Glutamatergic neuron (in vitro differentiated cells): ENCODE measurements at regions not wholly inside any gene's neighbourhood (a gene's known extent, or its start where the extent isn't known, plus 50 kb on each side); places are given as distances from the start of the nearest gene placed in this dataset.
"Not testable (repeated sequence)": the region's sequence is repeated elsewhere in the genome, so short reads cannot be mapped to it uniquely, and the experiment has no call there.

Experiments used
- DNase-seq: peaks from one replicate; pipeline ENCODE4 v3.0.0; 2022
- H3K27ac Mint-ChIP-seq: one replicate; pipeline ENCODE4 v1.8.0; 2020; ENCODE audit warnings: mild to moderate bottlenecking, mixed read lengths, inconsistent platforms; ENCODE audit not compliant: unreplicated experiment
- H3K27me3 Mint-ChIP-seq: one replicate; pipeline ENCODE4 v1.8.0; 2020; ENCODE audit warnings: mild to moderate bottlenecking, moderate library complexity, mixed read lengths, inconsistent platforms; ENCODE audit not compliant: unreplicated experiment
- H3K36me3 Mint-ChIP-seq: one replicate; pipeline ENCODE4 v1.8.0; 2020; ENCODE audit warnings: mild to moderate bottlenecking, mixed read lengths, inconsistent platforms; ENCODE audit not compliant: unreplicated experiment
- H3K4me1 Mint-ChIP-seq: one replicate; pipeline ENCODE4 v1.8.0; 2020; ENCODE audit warnings: mild to moderate bottlenecking, low read depth, mixed read lengths, inconsistent platforms; ENCODE audit not compliant: unreplicated experiment
- H3K4me3 Mint-ChIP-seq: one replicate; pipeline ENCODE4 v1.8.0; 2020; ENCODE audit warnings: mild to moderate bottlenecking, mixed read lengths, inconsistent platforms; ENCODE audit not compliant: unreplicated experiment
- H3K9me3 Mint-ChIP-seq: one replicate; pipeline ENCODE4 v1.8.0; 2020; ENCODE audit warnings: mild to moderate bottlenecking, moderate library complexity, mixed read lengths, inconsistent platforms; ENCODE audit not compliant: unreplicated experiment
- TF ChIP-seq, protein P1 (sequence below): fragments of 200-600 bp; sonication (generic); IDR thresholded peaks from one replicate; pipeline ENCODE4 v1.5.0; 2021; ENCODE audit not compliant: partially characterized antibody, unreplicated experiment

DNA sequence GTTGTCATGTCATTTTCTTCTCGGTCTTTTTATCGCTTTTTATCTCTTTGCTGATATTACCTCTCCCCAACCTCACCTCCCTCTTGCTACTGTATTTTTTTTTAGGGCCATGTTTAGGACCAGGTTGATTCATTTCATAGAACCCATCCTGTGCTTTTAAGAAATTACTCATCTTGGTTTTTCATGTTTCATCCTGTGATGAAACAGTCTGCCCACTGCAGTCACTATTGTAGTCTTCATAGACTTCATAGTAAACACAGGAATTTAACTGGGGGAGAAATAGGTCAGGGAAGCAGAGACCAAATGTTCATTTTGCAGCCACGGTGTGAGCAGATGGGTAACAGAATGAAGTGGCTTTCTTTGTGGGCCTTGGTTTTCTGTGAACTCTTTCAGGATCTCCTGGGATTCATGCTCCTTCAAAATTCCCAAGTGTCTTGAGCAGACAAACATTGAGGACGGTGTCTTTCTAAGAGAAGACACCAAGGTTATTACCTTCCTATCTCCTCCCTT, 161.8 kb downstream of the NAA11 start:
- Mint-ChIP-seq H3K27me3 (peaks cover 3% of the 10 kb centered on the region), H3K9me3 (peaks cover 10% of the 10 kb centered on the region), H3K27ac (peak overlapping the region; percentile 96), H3K4me1 (peaks cover 30% of the 10 kb centered on the region), H3K4me3 (peak overlapping the region; percentile 73), H3K36me3 (peaks cover 9% of the 10 kb centered on the region)
- TF ChIP-seq, protein P1, sequence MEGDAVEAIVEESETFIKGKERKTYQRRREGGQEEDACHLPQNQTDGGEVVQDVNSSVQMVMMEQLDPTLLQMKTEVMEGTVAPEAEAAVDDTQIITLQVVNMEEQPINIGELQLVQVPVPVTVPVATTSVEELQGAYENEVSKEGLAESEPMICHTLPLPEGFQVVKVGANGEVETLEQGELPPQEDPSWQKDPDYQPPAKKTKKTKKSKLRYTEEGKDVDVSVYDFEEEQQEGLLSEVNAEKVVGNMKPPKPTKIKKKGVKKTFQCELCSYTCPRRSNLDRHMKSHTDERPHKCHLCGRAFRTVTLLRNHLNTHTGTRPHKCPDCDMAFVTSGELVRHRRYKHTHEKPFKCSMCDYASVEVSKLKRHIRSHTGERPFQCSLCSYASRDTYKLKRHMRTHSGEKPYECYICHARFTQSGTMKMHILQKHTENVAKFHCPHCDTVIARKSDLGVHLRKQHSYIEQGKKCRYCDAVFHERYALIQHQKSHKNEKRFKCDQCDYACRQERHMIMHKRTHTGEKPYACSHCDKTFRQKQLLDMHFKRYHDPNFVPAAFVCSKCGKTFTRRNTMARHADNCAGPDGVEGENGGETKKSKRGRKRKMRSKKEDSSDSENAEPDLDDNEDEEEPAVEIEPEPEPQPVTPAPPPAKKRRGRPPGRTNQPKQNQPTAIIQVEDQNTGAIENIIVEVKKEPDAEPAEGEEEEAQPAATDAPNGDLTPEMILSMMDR, result no peak
- no peak for DNase-seq

DNA sequence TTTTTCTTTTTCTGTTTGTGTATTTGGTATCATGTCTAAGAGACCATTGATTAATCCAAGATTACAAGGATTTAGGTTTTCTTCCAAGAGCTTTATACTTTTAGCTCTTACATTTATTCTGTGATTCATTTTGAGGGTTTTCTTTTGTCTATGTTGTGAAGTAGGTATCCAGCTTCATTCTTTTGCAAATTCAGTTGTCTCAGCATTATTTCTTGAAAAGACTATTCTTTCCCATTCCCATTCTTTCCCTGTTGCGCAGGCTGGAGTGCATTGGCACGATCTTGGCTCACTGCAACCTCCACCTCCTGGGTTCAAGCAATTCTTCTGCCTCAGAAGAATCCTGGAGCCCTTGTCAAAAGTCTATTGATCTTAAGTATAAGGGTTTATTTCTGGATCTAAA, 164.9 kb downstream of the NAA11 start:
- H3K36me3 Mint-ChIP-seq, result no peaks in the 10 kb centered on the region
- H3K9me3 Mint-ChIP-seq, result peaks cover 8% of the 10 kb centered on the region
- no peak overlapping the region for H3K4me3 Mint-ChIP-seq
- H3K4me1 Mint-ChIP-seq, result peaks cover 30% of the 10 kb centered on the region
- TF ChIP-seq, protein P1, result no peak
- H3K27ac Mint-ChIP-seq, result no peak overlapping the region
- peaks cover 3% of the 10 kb centered on the region for H3K27me3 Mint-ChIP-seq
- no peak for DNase-seq

DNA sequence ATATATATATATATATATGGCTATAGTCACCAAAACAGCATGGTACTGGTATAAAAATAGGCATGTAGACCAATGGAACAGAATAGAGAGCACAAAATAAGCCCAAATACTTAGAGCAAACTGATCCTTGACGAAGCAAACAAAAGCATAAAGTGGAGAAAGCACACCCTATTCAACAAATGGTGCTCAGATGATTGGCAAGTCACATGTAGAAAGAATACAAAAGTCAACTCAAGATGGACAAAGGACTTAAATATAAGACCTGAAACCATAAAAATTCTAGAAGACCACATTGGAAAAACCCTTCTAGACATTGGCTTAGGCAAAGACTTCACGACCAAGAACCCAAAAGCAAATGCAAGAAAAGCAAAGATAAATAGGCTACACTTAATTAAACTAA, 167.2 kb downstream of the NAA11 start:
- not testable (repeated sequence) for H3K27me3 Mint-ChIP-seq, DNase-seq, H3K36me3 Mint-ChIP-seq, H3K27ac Mint-ChIP-seq, H3K4me3 Mint-ChIP-seq, H3K9me3 Mint-ChIP-seq
- H3K4me1 Mint-ChIP-seq, result peaks cover 11% of the 10 kb centered on the region

DNA sequence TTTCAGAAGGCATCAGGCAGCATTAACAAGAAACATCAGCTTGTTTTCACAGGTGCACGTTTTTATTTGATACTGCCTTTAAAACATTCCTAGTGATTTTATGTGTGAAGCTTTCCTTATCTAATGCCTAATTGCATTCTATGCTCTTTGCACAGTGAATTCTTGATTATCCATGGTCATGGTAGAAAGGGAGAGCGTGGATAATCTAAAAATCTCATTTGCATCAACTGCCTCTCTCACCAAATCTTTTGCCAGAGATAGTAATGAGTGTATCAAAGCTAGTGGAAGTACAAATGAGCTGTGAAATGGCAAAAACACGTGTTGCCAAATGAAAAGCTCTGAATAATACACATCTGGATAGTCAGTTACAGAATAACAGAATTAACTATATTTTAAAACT, 170.5 kb downstream of the NAA11 start:
- H3K27ac Mint-ChIP-seq, result no peak overlapping the region
- H3K9me3 Mint-ChIP-seq, result no peaks in the 10 kb centered on the region
- H3K36me3 Mint-ChIP-seq, result no peaks in the 10 kb centered on the region
- H3K27me3 Mint-ChIP-seq, result no peaks in the 10 kb centered on the region
- no peak for DNase-seq
- no peak overlapping the region for H3K4me3 Mint-ChIP-seq
- no peaks in the 10 kb centered on the region for H3K4me1 Mint-ChIP-seq
- TF ChIP-seq, protein P1, result no peak

DNA sequence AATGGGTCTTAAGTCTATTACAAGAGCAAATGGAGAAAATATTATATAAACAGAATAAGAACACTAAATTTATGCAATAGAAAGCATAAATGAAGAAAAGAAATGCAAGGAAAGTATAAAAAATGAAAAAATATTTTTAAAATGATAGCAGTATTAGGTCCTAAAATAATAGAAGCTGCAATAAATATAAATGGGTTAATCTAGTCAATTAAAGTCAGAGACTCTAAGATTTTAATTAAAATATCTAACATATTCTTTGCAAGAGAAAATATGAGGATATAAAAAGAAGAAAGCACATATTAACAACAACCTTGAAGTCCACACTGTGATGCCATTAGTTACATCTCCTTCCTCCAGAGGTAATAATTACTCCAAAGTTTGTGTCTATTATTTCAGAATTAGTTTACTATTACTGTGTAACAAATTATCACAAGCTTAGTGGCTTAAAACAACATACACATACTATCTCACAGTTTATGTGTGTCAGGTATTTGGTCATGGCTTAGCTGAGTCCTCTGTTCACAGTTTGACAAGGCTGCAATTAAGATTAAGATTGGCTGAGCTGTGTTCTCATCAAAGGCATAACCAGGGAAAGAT, 174.9 kb downstream of the NAA11 start:
- Mint-ChIP-seq H3K9me3 (no peaks in the 10 kb centered on the region), H3K27ac (no peak overlapping the region), H3K27me3 (no peaks in the 10 kb centered on the region), H3K4me3 (no peak overlapping the region), H3K36me3 (no peaks in the 10 kb centered on the region), H3K4me1 (peaks cover 5% of the 10 kb centered on the region)
- TF ChIP-seq, protein P1, result no peak
- DNase-seq, result no peak
